BJ (cell line): ENCODE measurements at regions not wholly inside any gene's neighbourhood (a gene's known extent, or its start where the extent isn't known, plus 50 kb on each side); places are given as distances from the start of the nearest gene placed in this dataset.

Experiments
- CTCF ChIA-PET: fragments of 350-600 bp; formaldehyde crosslinking; extraction: SDS; loops from one replicate; lab custom pipeline; 2021; ENCODE audit warnings: antibody characterized with exemption, inconsistent platforms; lab: Yijun Ruan, JAX
- POLR2A ChIA-PET: fragments of 300-600 bp; sonication (Branson Sonifier 250); formaldehyde crosslinking; extraction: SDS; loops from one replicate; lab custom pipeline; 2021; ENCODE audit warnings: antibody characterized with exemption; lab: Charles Lee
- DNase-seq: peaks from one replicate; pipeline ENCODE4 v3.0.0-alpha.2; 2011; ENCODE audit warnings: low read depth
- H3K27me3 ChIP-seq: 2 replicates; pipeline ENCODE4 v1.6.0; 2011; ENCODE audit warnings: low read length; ENCODE audit not compliant: control insufficient read depth, insufficient read depth
- H3K36me3 ChIP-seq: 2 replicates; pipeline ENCODE4 v1.5.1; 2011; ENCODE audit warnings: low read length; ENCODE audit not compliant: control insufficient read depth, insufficient read depth
- H3K4me3 ChIP-seq: 2 replicates; pipeline ENCODE4 v1.5.1; 2011; ENCODE audit warnings: low read depth, mild to moderate bottlenecking, control low read depth, low read length
- TF ChIP-seq, protein P1 (sequence below): IDR thresholded peaks from 2 replicates; pipeline ENCODE4 v1.5.1; 2011; ENCODE audit warnings: low read depth, mild to moderate bottlenecking, control low read depth, inconsistent platforms, low read length, moderate library complexity; ENCODE audit not compliant: insufficient read depth

- H3K36me3 ChIP-seq, result no peaks in the 10 kb centered on the region
- DNase-seq, result no peak
- TF ChIP-seq, protein P1, sequence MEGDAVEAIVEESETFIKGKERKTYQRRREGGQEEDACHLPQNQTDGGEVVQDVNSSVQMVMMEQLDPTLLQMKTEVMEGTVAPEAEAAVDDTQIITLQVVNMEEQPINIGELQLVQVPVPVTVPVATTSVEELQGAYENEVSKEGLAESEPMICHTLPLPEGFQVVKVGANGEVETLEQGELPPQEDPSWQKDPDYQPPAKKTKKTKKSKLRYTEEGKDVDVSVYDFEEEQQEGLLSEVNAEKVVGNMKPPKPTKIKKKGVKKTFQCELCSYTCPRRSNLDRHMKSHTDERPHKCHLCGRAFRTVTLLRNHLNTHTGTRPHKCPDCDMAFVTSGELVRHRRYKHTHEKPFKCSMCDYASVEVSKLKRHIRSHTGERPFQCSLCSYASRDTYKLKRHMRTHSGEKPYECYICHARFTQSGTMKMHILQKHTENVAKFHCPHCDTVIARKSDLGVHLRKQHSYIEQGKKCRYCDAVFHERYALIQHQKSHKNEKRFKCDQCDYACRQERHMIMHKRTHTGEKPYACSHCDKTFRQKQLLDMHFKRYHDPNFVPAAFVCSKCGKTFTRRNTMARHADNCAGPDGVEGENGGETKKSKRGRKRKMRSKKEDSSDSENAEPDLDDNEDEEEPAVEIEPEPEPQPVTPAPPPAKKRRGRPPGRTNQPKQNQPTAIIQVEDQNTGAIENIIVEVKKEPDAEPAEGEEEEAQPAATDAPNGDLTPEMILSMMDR, result no peak
- no peaks in the 10 kb centered on the region for H3K27me3 ChIP-seq
- no peak overlapping the region for H3K4me3 ChIP-seq
- POLR2A ChIA-PET, result no interaction called here
- CTCF ChIA-PET, result no interaction called here
These were observed 385.2 kb upstream of the PIK3C3 start for GRCh38 chr18:41569867-41570266.

- H3K4me3 ChIP-seq, result no peak overlapping the region
- TF ChIP-seq, protein P1, result no peak
- POLR2A ChIA-PET, result no interaction called here
- no peaks in the 10 kb centered on the region for H3K36me3 ChIP-seq
- DNase-seq, result no peak
- no peaks in the 10 kb centered on the region for H3K27me3 ChIP-seq
- CTCF ChIA-PET, result no interaction called here
These were observed 393.1 kb upstream of the PIK3C3 start for GRCh38 chr18:41561961-41562360.

DNA sequence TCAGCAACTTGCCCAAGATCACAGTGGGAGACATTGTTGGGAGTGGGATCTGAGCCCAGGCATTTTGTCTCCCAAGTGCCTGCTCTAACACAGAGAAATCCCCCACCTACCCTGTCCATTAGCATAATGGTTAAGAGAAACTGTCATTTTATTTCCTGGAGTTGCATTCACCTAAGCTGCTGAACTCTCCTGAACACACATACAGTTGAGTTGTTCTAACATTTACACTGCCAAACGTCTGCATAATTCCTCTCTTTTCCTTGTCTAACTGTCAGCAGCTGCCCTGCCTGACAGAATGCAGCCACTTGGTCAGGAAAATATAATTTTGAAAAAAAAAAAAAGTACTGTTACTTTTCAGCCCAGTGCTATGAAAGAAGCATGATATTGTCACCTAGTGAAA lies 396.3 kb upstream of the PIK3C3 start:
- Histone ChIP-seq H3K4me3 (no peak overlapping the region), H3K27me3 (no peaks in the 10 kb centered on the region), H3K36me3 (no peaks in the 10 kb centered on the region)
- ChIA-PET POLR2A (no interaction called here), CTCF (no interaction called here)
- TF ChIP-seq, protein P1, result no peak
- no peak for DNase-seq

- ChIA-PET CTCF (interaction anchor here (0.6 kb wide), 1 partner anchor 1159 kb away, joined by 3 read pairs; no protein-coding TSS in a partner anchor), POLR2A (no interaction called here)
- H3K4me3 ChIP-seq, result no peak overlapping the region
- TF ChIP-seq, protein P1, result no peak
- no peaks in the 10 kb centered on the region for H3K27me3 ChIP-seq
- no peaks in the 10 kb centered on the region for H3K36me3 ChIP-seq
- DNase-seq, result no peak
These were observed 401.3 kb upstream of the PIK3C3 start for GRCh38 chr18:41553716-41554115.

DNA sequence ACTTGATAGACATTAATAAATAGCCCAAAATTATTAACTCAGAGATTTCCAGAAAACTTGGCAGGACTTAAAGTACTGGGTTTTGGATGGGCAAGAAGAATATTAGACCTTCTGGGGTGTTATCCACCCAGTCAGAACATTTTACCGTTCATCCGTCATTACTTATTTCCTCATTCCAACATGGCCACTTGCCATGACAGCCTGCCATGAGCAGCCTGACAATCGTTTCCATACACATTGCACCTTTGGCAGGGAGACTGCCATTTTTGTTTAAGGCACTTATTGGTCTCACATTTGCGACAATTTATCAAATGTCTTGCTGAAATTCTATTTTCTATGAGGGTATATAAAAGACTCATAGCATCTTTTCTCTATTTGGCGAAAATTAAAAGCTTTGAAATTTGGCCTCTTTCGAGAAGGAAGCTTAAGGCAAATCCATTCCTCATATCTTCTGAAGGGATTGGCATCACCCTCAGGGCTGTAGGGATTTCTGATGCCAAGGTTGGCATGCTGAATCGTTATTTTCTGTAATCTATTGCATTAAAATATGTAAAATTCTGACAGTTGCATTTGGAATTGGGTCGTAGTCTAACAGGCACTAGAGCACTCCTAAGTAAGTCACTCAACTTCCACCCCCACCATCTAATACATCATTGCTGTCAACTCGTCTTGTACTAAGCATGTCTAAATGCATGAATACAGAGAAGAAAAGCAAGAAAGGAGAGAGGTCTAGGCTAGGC lies 406.3 kb upstream of the PIK3C3 start:
- TF ChIP-seq, protein P1, result no peak
- Histone ChIP-seq H3K36me3 (no peaks in the 10 kb centered on the region), H3K27me3 (no peaks in the 10 kb centered on the region), H3K4me3 (no peak overlapping the region)
- ChIA-PET CTCF (no interaction called here), POLR2A (no interaction called here)
- DNase-seq, result no peak
